ENCODE measurements at regions not wholly inside any gene's neighbourhood (a gene's known extent, or its start where the extent isn't known, plus 50 kb on each side); places are given as distances from the start of the nearest gene placed in this dataset.

GRCh38 chr2:78506301-78506700 is 519.2 kb upstream of the REG3G start:
- no peak overlapping the region for H2AK9ac ChIP-seq (replicated peaks; ENCODE audit: low read depth, low read length, poor library complexity)
- no peak overlapping the region for H3K18ac ChIP-seq (ENCODE audit: low read depth, low read length)
- H3K4ac ChIP-seq (ENCODE audit: low read depth, low read length): no peak overlapping the region
- no peak overlapping the region for H3K14ac ChIP-seq (replicated peaks; ENCODE audit: low read depth, low read length)
- H2AK5ac ChIP-seq (ENCODE audit: low read depth, low read length): no peak overlapping the region
- no peak overlapping the region for H2AFZ ChIP-seq (replicated peaks; ENCODE audit: low read length, poor library complexity)
- no peak for DNase-seq
- no peaks in the 10 kb centered on the region for H3K79me1 ChIP-seq (ENCODE audit: low read depth in 1 of 2, low read length in 2 of 2)
- no CpG with 5 or more reads among the region's 1 CpG for WGBS, 2 experiments (ENCODE audit: extremely low coverage in 2 of 2, insufficient read length in 1 of 2)
- H3K27me3 ChIP-seq (ENCODE audit: control insufficient read depth, insufficient read depth, low read length): no peaks in the 10 kb centered on the region
- ATAC-seq (ENCODE audit: low read depth): no peak
- H3K9me3 ChIP-seq (ENCODE audit: control insufficient read depth, insufficient read depth, low read length): peaks cover 2% of the 10 kb centered on the region
- ChIA-PET POLR2A (ENCODE audit: unreplicated experiment) (no interaction called here), CTCF (no interaction called here)
- no peaks in the 10 kb centered on the region for H3K9me1 ChIP-seq (ENCODE audit: insufficient read depth, low read length)
- no peak overlapping the region for H2BK5ac ChIP-seq (ENCODE audit: low read depth, low read length, poor library complexity, severe bottlenecking)
- no peaks in the 10 kb centered on the region for H3K36me3 ChIP-seq (ENCODE audit: control insufficient read depth, insufficient read depth, low read length)
- H4K5ac ChIP-seq (ENCODE audit: low read depth, low read length): no peak overlapping the region
- H4K91ac ChIP-seq (ENCODE audit: insufficient read depth, low read depth, low read length): no peak overlapping the region
- no peak overlapping the region for H3K56ac ChIP-seq (ENCODE audit: extremely low read depth, insufficient read depth, low read length)
- no peaks in the 10 kb centered on the region for H4K20me1 ChIP-seq (ENCODE audit: insufficient read depth, low read length)
- no peak overlapping the region for H3K27ac ChIP-seq (ENCODE audit: insufficient read depth, low read length)
- H2BK120ac ChIP-seq (ENCODE audit: low read depth, low read length): no peak overlapping the region
- no peak overlapping the region for H2BK15ac ChIP-seq (ENCODE audit: low read depth, low read length)
- in situ Hi-C loops (cut with MboI; ENCODE audit: low sequenced_read_pairs) (no loop called here), dilution Hi-C loops (cut with HindIII; ENCODE audit: low sequenced_read_pairs, unreplicated experiment) (no loop called here), intact Hi-C loops (cut with micrococcal nuclease) (no loop called here)
- TF ChIP-seq MAZ (IDR thresholded peaks at IDR 0.05; ENCODE audit: borderline replicate concordance, low read depth, low read length): no peak
- no peak for TF ChIP-seq CEBPB (IDR thresholded peaks at IDR 0.05; ENCODE audit: low read depth, low read length)
- TF ChIP-seq RFX5 (IDR thresholded peaks at IDR 0.05; ENCODE audit: low read depth, low read length): no peak
- TF ChIP-seq SMC3 (IDR thresholded peaks at IDR 0.05; ENCODE audit: low read depth, low read length): no peak
- no peak for TF ChIP-seq USF2 (IDR thresholded peaks at IDR 0.05; ENCODE audit: low read depth, low read length)
- no peak for TF ChIP-seq RAD21 (IDR thresholded peaks at IDR 0.05; ENCODE audit: low read length)
- TF ChIP-seq RCOR1 (IDR thresholded peaks at IDR 0.05; ENCODE audit: insufficient replicate concordance, low read length): no peak
- no peak for TF ChIP-seq NFE2L2 (IDR thresholded peaks at IDR 0.05; ENCODE audit: low read depth, low read length)
- no peak for TF ChIP-seq BHLHE40 (IDR thresholded peaks at IDR 0.05; ENCODE audit: low read depth, low read length)
- TF ChIP-seq MAFK (IDR thresholded peaks at IDR 0.05; ENCODE audit: low read depth, low read length): no peak
- no peak overlapping the region for H3K9ac ChIP-seq (ENCODE audit: low read depth, low read length)
- no peak overlapping the region for H3K4me3 ChIP-seq (ENCODE audit: insufficient read depth, low read depth, low read length)
- H4K8ac ChIP-seq (ENCODE audit: low read depth in 2 of 2, low read length in 2 of 2): no peak overlapping the region
- BruUV-seq (replicated peaks): no TSS peak
- no peak overlapping the region for H3K4me2 ChIP-seq (ENCODE audit: low read depth, low read length)
- H3K4me1 ChIP-seq (ENCODE audit: control insufficient read depth, insufficient read depth, low read length): no peaks in the 10 kb centered on the region
- H3K23ac ChIP-seq (ENCODE audit: low read depth, low read length): no peak overlapping the region
- no peak overlapping the region for H2BK20ac ChIP-seq (ENCODE audit: low read depth, low read length)

All from IMR-90 (cell line).